Tibial artery (tissue), 4 donors: ENCODE measurements at regions not wholly inside any gene's neighbourhood (a gene's known extent, or its start where the extent isn't known, plus 50 kb on each side); places are given as distances from the start of the nearest gene placed in this dataset.

Experiments used
- DNase-seq, 2 donors: peaks; one replicate each; pipeline ENCODE4 v3.0.0-alpha.2; 2019
- H3K27ac ChIP-seq, 2 donors: fragments of 200-600 bp; sonication (generic) in 1 of 2; 1 replicate in 1 of 2; 2 replicates in 1 of 2; pipeline ENCODE4 v1.5.1; 2018 to 2019; ENCODE audit warnings: mild to moderate bottlenecking in 1 of 2
- H3K27me3 ChIP-seq, 2 donors: fragments of 200-600 bp; sonication (generic) in 1 of 2; one replicate each; pipeline versions ENCODE4 v1.5.1 to v1.6.0; 2016 to 2019
- H3K36me3 ChIP-seq, 3 donors: fragments of 200-600 bp; sonication (generic) in 2 of 3; one replicate each; pipeline ENCODE4 v1.5.1; 2016 to 2019; ENCODE audit warnings: mild to moderate bottlenecking in 2 of 3
- H3K4me1 ChIP-seq, 4 donors: fragments of 200-600 bp; sonication (generic) in 2 of 4; 1 replicate in 3 of 4; 2 replicates in 1 of 4; pipeline ENCODE4 v1.5.1; 2016 to 2019
- H3K4me3 ChIP-seq, 2 donors: fragments of 200-600 bp; sonication (generic) in 1 of 2; 1 replicate in 1 of 2; 2 replicates in 1 of 2; pipeline ENCODE4 v1.5.1; 2018 to 2019; ENCODE audit warnings: mild to moderate bottlenecking in 2 of 2
- H3K9me3 ChIP-seq, 3 donors: fragments of 200-600 bp; sonication (generic) in 1 of 3; one replicate each; pipeline ENCODE4 v1.5.1; 2016 to 2019
- CTCF ChIP-seq, 2 experiments: fragments of 200-600 bp in 1 of 2; fragments of 450-650 bp in 1 of 2; IDR thresholded peaks; one replicate each; pipeline ENCODE4 v1.5.1; 2017 to 2019; ENCODE audit warnings: antibody characterized with exemption in 2 of 2, mild to moderate bottlenecking in 1 of 2, moderate library complexity in 1 of 2
- intact Hi-C: fragments of 100-400 bp; cut with DNase I; formaldehyde crosslinking; loops from one replicate; pipeline ENCODE4 v1.15.0; 2023; ENCODE audit warnings: low total_unique reads

GRCh38 chr22:49097966-49098365 is 729.7 kb downstream of the BRD1 start:
- Histone ChIP-seq H3K4me1 (peaks cover 0 to 6% (median 0%) of the 10 kb centered on the region in 4 donors), H3K36me3 (no peaks in the 10 kb centered on the region), H3K9me3 (no peaks in the 10 kb centered on the region), H3K27ac (no peak overlapping the region), H3K27me3 (peaks cover 0 to 5% of the 10 kb centered on the region in 2 donors), H3K4me3 (no peak overlapping the region)
- DNase-seq: no peak
- intact Hi-C loops: no loop called here
- no peak for TF ChIP-seq CTCF (IDR thresholded peaks at IDR 0.05)

GRCh38 chr22:49097171-49097925 is 730.3 kb downstream of the BRD1 start:
- Histone ChIP-seq H3K36me3 (no peaks in the 10 kb centered on the region), H3K9me3 (no peaks in the 10 kb centered on the region), H3K4me3 (no peak overlapping the region), H3K4me1 (peaks cover 0 to 6% (median 0%) of the 10 kb centered on the region in 4 donors), H3K27ac (no peak overlapping the region), H3K27me3 (peaks cover 0 to 9% of the 10 kb centered on the region in 2 donors)
- no peak for TF ChIP-seq CTCF (IDR thresholded peaks at IDR 0.05)
- intact Hi-C loops: no loop called here
- no peak for DNase-seq

DNA sequence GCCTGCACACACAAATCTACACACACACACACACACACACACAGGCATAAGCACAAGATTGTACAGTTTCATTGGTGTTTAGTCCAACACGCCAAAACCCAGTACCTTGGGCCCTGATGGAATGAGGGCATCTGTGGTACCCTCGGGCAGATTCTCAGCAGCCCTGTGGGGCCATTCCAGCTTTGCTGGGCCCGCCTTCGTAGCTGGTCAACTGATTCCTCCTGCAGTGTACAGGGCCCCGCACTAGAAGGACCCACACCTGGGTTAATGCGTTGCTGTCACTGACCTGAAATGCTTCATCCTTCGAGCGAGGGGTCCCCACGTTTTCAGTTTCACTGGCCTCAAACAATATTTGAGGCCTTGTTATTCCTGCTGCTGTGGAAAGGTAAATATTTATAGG is 731.2 kb downstream of the BRD1 start:
- no peak for DNase-seq
- intact Hi-C loops: no loop called here
- Histone ChIP-seq H3K9me3 (no peaks in the 10 kb centered on the region), H3K36me3 (no peaks in the 10 kb centered on the region), H3K27ac (no peak overlapping the region), H3K4me1 (peaks cover 0 to 6% (median 0%) of the 10 kb centered on the region in 4 donors), H3K27me3 (peaks cover 0 to 16% of the 10 kb centered on the region in 2 donors), H3K4me3 (no peak overlapping the region)
- no peak for TF ChIP-seq CTCF (IDR thresholded peaks at IDR 0.05)

DNA sequence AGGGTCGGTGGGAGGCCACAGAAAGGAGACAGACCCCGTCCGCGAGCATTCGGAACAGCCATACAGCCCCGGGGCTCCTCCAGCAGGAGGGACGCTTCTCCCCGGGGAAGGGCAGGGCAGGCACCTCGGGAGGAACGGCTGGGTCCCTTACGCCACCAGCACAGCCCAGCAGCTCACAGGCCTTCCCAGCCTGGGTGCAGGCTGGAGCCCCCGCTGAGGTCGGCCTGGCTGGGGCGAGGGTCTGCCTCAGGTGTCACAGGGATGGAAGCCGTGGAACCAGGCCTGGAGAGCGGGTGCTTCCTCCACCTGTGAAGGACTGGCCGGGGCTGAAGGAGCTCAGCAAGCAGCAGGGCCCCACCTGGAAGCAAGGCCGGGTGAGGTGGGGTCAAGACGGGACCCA is 732.3 kb downstream of the BRD1 start:
- Histone ChIP-seq H3K4me3 (no peak overlapping the region), H3K4me1 (peaks cover 0 to 6% (median 0%) of the 10 kb centered on the region in 4 donors), H3K9me3 (no peaks in the 10 kb centered on the region), H3K27ac (no peak overlapping the region), H3K27me3 (peaks cover 0 to 25% of the 10 kb centered on the region in 2 donors), H3K36me3 (no peaks in the 10 kb centered on the region)
- no peak for DNase-seq
- TF ChIP-seq CTCF (IDR thresholded peaks at IDR 0.05): no peak
- intact Hi-C loops: no loop called here

- Histone ChIP-seq H3K27me3 (peaks cover 0 to 27% of the 10 kb centered on the region in 2 donors), H3K9me3 (no peaks in the 10 kb centered on the region), H3K36me3 (no peaks in the 10 kb centered on the region), H3K4me3 (no peak overlapping the region), H3K4me1 (peaks cover 0 to 3% (median 0%) of the 10 kb centered on the region in 4 donors), H3K27ac (no peak overlapping the region)
- DNase-seq: no peak
- intact Hi-C loops: no loop called here
- no peak for TF ChIP-seq CTCF (IDR thresholded peaks at IDR 0.05)
Observed at GRCh38 chr22:49094858-49095257, 732.8 kb downstream of the BRD1 start.
